GM12873 (cell line): ENCODE measurements at regions not wholly inside any gene's neighbourhood (a gene's known extent, or its start where the extent isn't known, plus 50 kb on each side); places are given as distances from the start of the nearest gene placed in this dataset.

Experiments used
- TF ChIP-seq, protein P1 (sequence below): IDR thresholded peaks from 2 replicates; pipeline ENCODE4 v1.5.1; 2012; ENCODE audit warnings: low read depth, mild to moderate bottlenecking, moderate library complexity, low read length, control low read depth; ENCODE audit not compliant: insufficient read depth; ENCODE audit errors: missing control alignments

GRCh38 chr9:1708219-1708618 lies 306.9 kb upstream of the SMARCA2 start:
- TF ChIP-seq, protein P1, sequence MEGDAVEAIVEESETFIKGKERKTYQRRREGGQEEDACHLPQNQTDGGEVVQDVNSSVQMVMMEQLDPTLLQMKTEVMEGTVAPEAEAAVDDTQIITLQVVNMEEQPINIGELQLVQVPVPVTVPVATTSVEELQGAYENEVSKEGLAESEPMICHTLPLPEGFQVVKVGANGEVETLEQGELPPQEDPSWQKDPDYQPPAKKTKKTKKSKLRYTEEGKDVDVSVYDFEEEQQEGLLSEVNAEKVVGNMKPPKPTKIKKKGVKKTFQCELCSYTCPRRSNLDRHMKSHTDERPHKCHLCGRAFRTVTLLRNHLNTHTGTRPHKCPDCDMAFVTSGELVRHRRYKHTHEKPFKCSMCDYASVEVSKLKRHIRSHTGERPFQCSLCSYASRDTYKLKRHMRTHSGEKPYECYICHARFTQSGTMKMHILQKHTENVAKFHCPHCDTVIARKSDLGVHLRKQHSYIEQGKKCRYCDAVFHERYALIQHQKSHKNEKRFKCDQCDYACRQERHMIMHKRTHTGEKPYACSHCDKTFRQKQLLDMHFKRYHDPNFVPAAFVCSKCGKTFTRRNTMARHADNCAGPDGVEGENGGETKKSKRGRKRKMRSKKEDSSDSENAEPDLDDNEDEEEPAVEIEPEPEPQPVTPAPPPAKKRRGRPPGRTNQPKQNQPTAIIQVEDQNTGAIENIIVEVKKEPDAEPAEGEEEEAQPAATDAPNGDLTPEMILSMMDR: no peak

GRCh38 chr9:1709347-1709746 lies 305.8 kb upstream of the SMARCA2 start:
- TF ChIP-seq, protein P1: peak; percentile 62

DNA sequence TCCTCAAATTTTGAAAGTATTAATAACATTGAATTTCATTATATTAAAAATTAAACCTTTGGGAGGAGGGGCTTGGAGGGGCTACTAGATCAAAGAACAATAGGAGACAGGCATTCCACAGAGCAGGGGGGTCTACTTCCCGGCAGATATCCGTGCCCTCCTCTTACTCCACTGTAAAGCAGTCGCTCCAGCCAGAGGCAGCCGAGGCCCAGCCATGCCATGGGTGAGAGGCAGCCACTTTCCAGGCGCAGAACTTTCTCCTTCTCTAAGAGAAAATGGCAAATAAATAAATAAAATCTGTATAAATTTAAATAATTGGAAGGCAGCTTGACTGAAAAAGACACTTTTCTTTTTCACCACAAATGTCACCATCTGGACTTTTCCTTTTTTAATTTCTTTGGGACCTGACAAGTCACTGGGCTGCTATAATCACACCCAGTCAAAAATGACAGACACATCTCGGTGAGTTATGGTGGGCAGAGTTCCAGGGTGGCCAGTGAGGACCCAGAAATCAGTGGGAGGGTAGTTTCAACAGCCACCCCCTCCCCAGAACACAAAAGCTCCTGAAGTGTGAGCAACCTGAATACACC lies 302.2 kb upstream of the SMARCA2 start:
- TF ChIP-seq, protein P1: no peak

DNA sequence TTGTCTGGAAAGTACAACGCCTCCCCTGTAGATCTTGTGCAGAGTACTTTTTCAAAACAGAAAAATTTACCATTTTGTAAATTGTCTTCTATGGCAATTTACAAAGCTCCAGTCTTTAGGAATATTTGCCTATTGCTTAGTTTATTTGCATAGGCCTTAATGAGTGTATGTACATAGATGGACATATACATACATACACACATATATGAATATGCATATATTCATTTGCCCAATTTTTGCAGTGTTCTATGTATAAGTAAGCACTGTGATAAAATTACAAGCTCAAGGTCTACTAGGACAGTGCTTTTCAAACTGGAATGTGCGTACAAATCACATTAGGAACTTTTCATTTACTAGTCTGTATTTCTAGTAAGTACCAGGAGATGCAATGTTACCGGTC lies 301.3 kb upstream of the SMARCA2 start:
- TF ChIP-seq, protein P1: no peak

DNA sequence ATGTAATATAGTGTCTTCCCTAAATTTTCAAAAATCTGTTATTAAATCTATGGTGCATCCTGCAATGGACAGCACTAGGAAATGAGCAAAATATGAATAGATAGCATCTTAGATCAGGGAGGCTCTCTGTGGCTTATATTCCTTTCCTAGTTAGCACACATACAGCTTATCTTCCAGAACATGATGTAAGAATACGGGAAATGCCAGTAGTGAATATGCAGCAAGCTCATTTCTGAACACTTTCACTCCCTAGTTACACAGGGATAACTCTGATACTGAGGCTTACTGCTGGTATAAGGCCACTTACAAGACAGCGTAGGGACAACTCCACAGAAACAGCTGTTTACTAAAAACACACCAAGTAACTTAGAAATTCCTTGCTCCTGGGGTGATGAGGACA lies 297.3 kb upstream of the SMARCA2 start:
- TF ChIP-seq, protein P1: no peak

DNA sequence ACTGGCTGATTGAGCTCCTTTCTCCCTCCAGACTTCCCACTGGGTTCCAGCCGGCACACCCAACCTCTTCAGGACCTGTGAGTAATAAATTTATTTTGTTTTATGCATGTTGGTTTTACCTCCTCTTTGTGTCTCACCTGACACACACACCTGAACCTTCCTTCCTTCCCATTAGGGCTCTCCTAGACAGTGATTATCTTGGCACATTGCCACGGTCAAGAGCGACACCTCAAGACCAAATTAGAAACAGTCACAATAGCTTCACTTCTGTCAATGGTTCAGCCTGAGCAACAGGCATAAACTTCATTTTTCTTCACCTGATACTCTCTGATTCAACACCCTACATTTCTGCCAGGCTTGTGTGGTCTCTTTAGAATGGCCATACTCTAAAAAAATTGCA lies 296.3 kb upstream of the SMARCA2 start:
- TF ChIP-seq, protein P1: no peak

GRCh38 chr9:1721196-1721595 lies 294.0 kb upstream of the SMARCA2 start:
- TF ChIP-seq, protein P1: no peak
